H1 (cell line): ENCODE measurements at regions not wholly inside any gene's neighbourhood (a gene's known extent, or its start where the extent isn't known, plus 50 kb on each side); places are given as distances from the start of the nearest gene placed in this dataset.

Experiments
- CTCF ChIA-PET: fragments of 300-600 bp; sonication (Branson Sonifier 250); formaldehyde crosslinking; loops from one replicate; lab custom pipeline; 2021; ENCODE audit not compliant: partially characterized antibody; lab: Charles Lee
- POLR2A ChIA-PET: fragments of 300-600 bp; sonication (Branson Sonifier 250); formaldehyde crosslinking; loops from one replicate; lab custom pipeline; 2021; ENCODE audit warnings: inconsistent platforms; ENCODE audit not compliant: partially characterized antibody; lab: Charles Lee
- DNase-seq, 2 experiments: peaks; one replicate each; pipeline versions ENCODE4 v3.0.0 to v3.0.0-alpha.2; 2010 to 2022; ENCODE audit warnings: low spot score in 2 of 2, low read depth in 1 of 2, mixed read lengths in 1 of 2
- FAIRE-seq: peaks from 2 replicates; lab custom pipeline; 2011; peaks lifted over from hg19 to GRCh38; lab: Jason Lieb, UNC
- H2AFZ ChIP-seq: 2 replicates; pipeline ENCODE4 v1.8.1; 2012; ENCODE audit warnings: low read length, inconsistent platforms
- H2AK5ac ChIP-seq: 2 replicates; pipeline ENCODE4 v1.6.1; 2013; ENCODE audit warnings: low read depth, low read length
- H2BK120ac ChIP-seq: replicated peaks from 2 replicates; pipeline ENCODE3; 2013; ENCODE audit warnings: low read depth, low read length, inconsistent platforms
- H2BK12ac ChIP-seq: 2 replicates; pipeline ENCODE4 v1.6.1; 2013; ENCODE audit warnings: low read depth, low read length
- H2BK15ac ChIP-seq: 2 replicates; pipeline ENCODE4 v1.6.1; 2013; ENCODE audit warnings: low read length
- H2BK20ac ChIP-seq: 2 replicates; pipeline ENCODE4 v1.6.1; 2013; ENCODE audit warnings: low read length
- H2BK5ac ChIP-seq: 2 replicates; pipeline ENCODE4 v1.6.1; 2013; ENCODE audit warnings: low read depth, low read length
- H3K14ac ChIP-seq: 2 replicates; pipeline ENCODE4 v1.6.1; 2013; ENCODE audit warnings: inconsistent platforms; ENCODE audit not compliant: insufficient read length
- H3K18ac ChIP-seq: 2 replicates; pipeline ENCODE4 v1.6.1; 2013; ENCODE audit warnings: low read length; ENCODE audit errors: extremely low read depth
- H3K23ac ChIP-seq: 2 replicates; pipeline ENCODE4 v1.6.1; 2013; ENCODE audit warnings: inconsistent platforms; ENCODE audit not compliant: insufficient read length
- H3K23me2 ChIP-seq: 2 replicates; pipeline ENCODE4 v1.6.1; 2013; ENCODE audit warnings: low read depth, low read length
- H3K27ac ChIP-seq: 2 replicates; pipeline ENCODE4 v1.6.1; 2011; ENCODE audit warnings: low read depth, low read length, inconsistent platforms
- H3K27me3 ChIP-seq, 4 experiments: replicated peaks in 1 of 4; 1 replicate in 1 of 4; 2 replicates in 3 of 4; pipeline versions ENCODE4 v1.6.1 to v1.8.1; 2011 to 2013; ENCODE audit warnings: low read length in 3 of 4, mild to moderate bottlenecking in 3 of 4, inconsistent platforms in 2 of 4, mixed read lengths in 2 of 4, moderate library complexity in 1 of 4; ENCODE audit not compliant: control insufficient read depth in 3 of 4, insufficient read depth in 3 of 4; ENCODE audit errors: extremely low read depth in 1 of 4
- H3K36me3 ChIP-seq, 4 experiments: 2 replicates each; pipeline versions ENCODE4 v1.6.1 to v1.8.1; 2011 to 2013; ENCODE audit warnings: mild to moderate bottlenecking in 4 of 4, low read length in 3 of 4, moderate library complexity in 2 of 4, control low read depth in 1 of 4, inconsistent platforms in 1 of 4; ENCODE audit not compliant: insufficient read depth in 4 of 4, control insufficient read depth in 2 of 4
- H3K4ac ChIP-seq: replicated peaks from 2 replicates; pipeline ENCODE3; 2013; ENCODE audit warnings: low read length, low read depth, mixed read lengths, inconsistent platforms; ENCODE audit not compliant: insufficient read length
- H3K4me1 ChIP-seq, 4 experiments: replicated peaks in 1 of 4; 1 replicate in 1 of 4; 2 replicates in 3 of 4; pipeline versions ENCODE4 v1.6.1 to v1.8.1; 2011 to 2013; ENCODE audit warnings: low read length in 3 of 4, inconsistent platforms in 2 of 4, mixed read lengths in 1 of 4; ENCODE audit not compliant: insufficient read depth in 4 of 4, control insufficient read depth in 3 of 4
- H3K4me2 ChIP-seq, 2 experiments: 2 replicates each; pipeline versions ENCODE4 v1.6.1 to v1.8.1; 2011 to 2013; ENCODE audit warnings: low read depth in 2 of 2, low read length in 2 of 2, control low read depth in 1 of 2, inconsistent platforms in 1 of 2, mild to moderate bottlenecking in 1 of 2; ENCODE audit not compliant: insufficient read depth in 1 of 2
- H3K4me3 ChIP-seq, 4 experiments: fragments of 200-600, 300-600 bp in 1 of 4; sonication (generic), shearing (Covaris generic), sonication (Bioruptor Twin) in 1 of 4; 2 replicates each; pipeline versions ENCODE4 v1.5.1 to v1.8.1; 2011 to 2016; ENCODE audit warnings: low read length in 4 of 4, low read depth in 3 of 4, control low read depth in 2 of 4, inconsistent platforms in 2 of 4, mild to moderate bottlenecking in 2 of 4, mixed read lengths in 1 of 4, moderate library complexity in 1 of 4; ENCODE audit not compliant: insufficient read depth in 2 of 4; ENCODE audit errors: extremely low read depth in 1 of 4
- H3K56ac ChIP-seq: replicated peaks from 2 replicates; pipeline ENCODE3; 2013; ENCODE audit warnings: low read depth, mild to moderate bottlenecking, mixed read lengths, low read length, inconsistent platforms; ENCODE audit not compliant: insufficient read length
- H3K79me1 ChIP-seq: 2 replicates; pipeline ENCODE4 v1.6.1; 2013; ENCODE audit warnings: low read depth, low read length, control low read depth
- H3K79me2 ChIP-seq, 2 experiments: 2 replicates each; pipeline versions ENCODE4 v1.6.1 to v1.8.1; 2012 to 2013; ENCODE audit warnings: low read length in 2 of 2, mild to moderate bottlenecking in 2 of 2, inconsistent platforms in 1 of 2; ENCODE audit not compliant: insufficient read depth in 2 of 2, control insufficient read depth in 1 of 2
- H3K9ac ChIP-seq, 4 experiments: replicated peaks in 1 of 4; 1 replicate in 1 of 4; 2 replicates in 3 of 4; pipeline versions ENCODE4 v1.6.1 to v1.8.1; 2011 to 2013; ENCODE audit warnings: low read depth in 3 of 4, low read length in 3 of 4, control low read depth in 2 of 4, mild to moderate bottlenecking in 2 of 4, moderate library complexity in 2 of 4, inconsistent platforms in 1 of 4; ENCODE audit errors: extremely low read depth in 1 of 4
- H3K9me3 ChIP-seq, 2 experiments: 2 replicates each; pipeline versions ENCODE4 v1.6.1 to v1.8.1; 2012 to 2013; ENCODE audit warnings: mild to moderate bottlenecking in 2 of 2, moderate library complexity in 2 of 2, control low read depth in 1 of 2, inconsistent platforms in 1 of 2, low read depth in 1 of 2, low read length in 1 of 2, mixed read lengths in 1 of 2; ENCODE audit not compliant: insufficient read depth in 2 of 2
- H4K20me1 ChIP-seq, 2 experiments: replicated peaks in 1 of 2; 2 replicates each; pipeline versions ENCODE3 to v1.8.1; 2011 to 2013; ENCODE audit warnings: inconsistent platforms in 2 of 2, low read length in 2 of 2, mild to moderate bottlenecking in 1 of 2; ENCODE audit not compliant: insufficient read depth in 2 of 2, control insufficient read depth in 1 of 2
- H4K5ac ChIP-seq: 2 replicates; pipeline ENCODE4 v1.6.1; 2013; ENCODE audit warnings: low read length, low read depth, mixed read lengths, inconsistent platforms; ENCODE audit not compliant: insufficient read length
- H4K8ac ChIP-seq: 2 replicates; pipeline ENCODE4 v1.8.0; 2013; ENCODE audit warnings: mild to moderate bottlenecking, moderate library complexity, low read length, inconsistent platforms; ENCODE audit not compliant: insufficient read depth; ENCODE audit errors: extremely low read depth
- H4K91ac ChIP-seq: replicated peaks from 2 replicates; pipeline ENCODE3; 2013; ENCODE audit warnings: low read length, mixed read lengths, inconsistent platforms; ENCODE audit not compliant: insufficient read length
- ASH2L ChIP-seq: fragments of 200-600, 300-600 bp; sonication (generic); IDR thresholded peaks from one replicate; pipeline ENCODE4 v1.7.1; 2017; ENCODE audit warnings: low read length
- CBX5 ChIP-seq: fragments of 300-800, 300-1000 bp; sonication (generic); IDR thresholded peaks from 2 replicates; pipeline ENCODE4 v1.7.1; 2016; ENCODE audit warnings: antibody characterized with exemption, low read length, low read depth
- CHD2 ChIP-seq: IDR thresholded peaks from 2 replicates; pipeline ENCODE4 v1.6.1; 2012; ENCODE audit warnings: low read length, improper control_type of control experiment
- CTCF ChIP-seq, 3 experiments: IDR thresholded peaks; 1 replicate in 2 of 3; 2 replicates in 1 of 3; pipeline versions ENCODE4 v1.5.1 to v1.6.1; 2011; ENCODE audit warnings: low read length in 3 of 3, mild to moderate bottlenecking in 3 of 3, inconsistent platforms in 2 of 3, low read depth in 1 of 3, moderate library complexity in 1 of 3; ENCODE audit not compliant: insufficient read depth in 1 of 3; ENCODE audit errors: control extremely low read depth in 1 of 3
- GABPA ChIP-seq: IDR thresholded peaks from 2 replicates; pipeline ENCODE4 v1.6.1; 2011; ENCODE audit warnings: mild to moderate bottlenecking, low read length, moderate library complexity, borderline replicate concordance; ENCODE audit not compliant: insufficient read depth
- KDM1A ChIP-seq: fragments of 200-600, 300-600 bp; sonication (generic); IDR thresholded peaks from 2 replicates; pipeline ENCODE4 v1.7.1; 2016; ENCODE audit warnings: mild to moderate bottlenecking, low read length, borderline replicate concordance
- KDM5A ChIP-seq: fragments of 200-600 bp; IDR thresholded peaks from 2 replicates; pipeline ENCODE4 v1.7.1; 2012; ENCODE audit warnings: mild to moderate bottlenecking, low read length, inconsistent platforms, mixed read lengths
- POU5F1 ChIP-seq: IDR thresholded peaks from 2 replicates; pipeline ENCODE4 v1.6.1; 2011; ENCODE audit warnings: low read depth, mild to moderate bottlenecking, low read length, moderate library complexity
- RAD21 ChIP-seq, 2 experiments: IDR thresholded peaks in 1 of 2; conservative IDR thresholded peaks in 1 of 2; 2 replicates each; pipeline ENCODE4 v1.6.1; 2011; ENCODE audit warnings: low read depth in 2 of 2, low read length in 2 of 2, improper control_type of control experiment in 1 of 2, inconsistent platforms in 1 of 2, mild to moderate bottlenecking in 1 of 2, moderate library complexity in 1 of 2
- SP2 ChIP-seq: IDR thresholded peaks from 2 replicates; pipeline ENCODE4 v1.6.1; 2012; ENCODE audit warnings: mild to moderate bottlenecking, low read length, inconsistent platforms
- SUZ12 ChIP-seq: fragments of 200-600 bp; sonication (generic); IDR thresholded peaks from 2 replicates; pipeline ENCODE4 v1.6.1; 2012; ENCODE audit warnings: mild to moderate bottlenecking, inconsistent platforms, low read length, moderate library complexity, mixed read lengths
- TCF12 ChIP-seq: IDR thresholded peaks from 2 replicates; pipeline ENCODE4 v1.6.1; 2011; ENCODE audit warnings: low read depth, mild to moderate bottlenecking, low read length
- USF2 ChIP-seq: IDR thresholded peaks from 2 replicates; pipeline ENCODE4 v1.6.1; 2011; ENCODE audit warnings: low read length, improper control_type of control experiment

- Histone ChIP-seq H2BK5ac (no peak overlapping the region), H3K23ac (no peak overlapping the region), H2AFZ (no peak overlapping the region), H3K9ac (no peak overlapping the region), H3K4me2 (no peak overlapping the region), H2BK15ac (no peak overlapping the region), H2BK20ac (no peak overlapping the region), H4K8ac (no peak overlapping the region), H3K56ac (no peak overlapping the region), H3K18ac (no peak overlapping the region), H3K27me3 (no peaks in the 10 kb centered on the region), H4K5ac (no peak overlapping the region), H3K9me3 (no peaks in the 10 kb centered on the region), H3K4ac (no peak overlapping the region), H2BK120ac (no peak overlapping the region), H3K79me2 (no peaks in the 10 kb centered on the region), H3K23me2 (no peaks in the 10 kb centered on the region), H2BK12ac (no peak overlapping the region), H4K91ac (no peak overlapping the region), H3K79me1 (no peaks in the 10 kb centered on the region), H3K14ac (no peak overlapping the region), H2AK5ac (no peak overlapping the region), H3K36me3 (no peaks in the 10 kb centered on the region), H4K20me1 (no peaks in the 10 kb centered on the region), H3K27ac (no peak overlapping the region), H3K4me1 (no peaks in the 10 kb centered on the region), H3K4me3 (no peak overlapping the region)
- POLR2A ChIA-PET = no interaction called here
- CTCF ChIA-PET = no interaction called here
- FAIRE-seq (no peak), DNase-seq (no peak)
- TF ChIP-seq USF2 (no peak), POU5F1 (no peak), SUZ12 (no peak), CBX5 (no peak), SP2 (no peak), ASH2L (no peak), RAD21 (IDR thresholded peaks at IDR 0.05 in 1 of 2, conservative IDR thresholded peaks at IDR 0.05 in 1 of 2; ENCODE audit: low read depth in 2 of 2, low read length in 2 of 2) (no peak), CHD2 (no peak), TCF12 (no peak), CTCF (IDR thresholded peaks at IDR 0.05; ENCODE audit: control extremely low read depth in 1 of 3, insufficient read depth in 1 of 3, low read depth in 1 of 3, low read length in 3 of 3) (no peak), KDM5A (no peak), GABPA (no peak), KDM1A (no peak)
Observed at GRCh38 chr16:52005551-52005950, 541.4 kb downstream of the TOX3 start.
